ENCODE measurements at regions not wholly inside any gene's neighbourhood (a gene's known extent, or its start where the extent isn't known, plus 50 kb on each side); places are given as distances from the start of the nearest gene placed in this dataset.

GRCh38 chr13:22219709-22220108, 548.8 kb downstream of the FGF9 start:
- Histone ChIP-seq H3K36me3 (ENCODE audit: control insufficient read depth in 2 of 2, extremely low read depth in 1 of 2, insufficient read depth in 2 of 2, low read length in 2 of 2) (no peaks in the 10 kb centered on the region), H3K79me2 (ENCODE audit: control insufficient read depth, insufficient read depth, low read length) (no peaks in the 10 kb centered on the region), H3K4me2 (ENCODE audit: insufficient read depth, low read length) (no peak overlapping the region), H3K27me3 (ENCODE audit: control insufficient read depth in 2 of 2, insufficient read depth in 2 of 2, low read length in 2 of 2) (no peaks in the 10 kb centered on the region), H3K9me1 (replicated peaks; ENCODE audit: control insufficient read depth, extremely low read depth, insufficient read depth, low read length) (no peaks in the 10 kb centered on the region), H4K20me1 (replicated peaks; ENCODE audit: control insufficient read depth, extremely low read depth, insufficient read depth, low read length) (no peaks in the 10 kb centered on the region), H3K27ac (ENCODE audit: insufficient read depth, low read depth, low read length) (no peak overlapping the region), H3K9me3 (replicated peaks; ENCODE audit: control insufficient read depth, insufficient read depth, low read length) (peaks cover 14% of the 10 kb centered on the region), H3K4me1 (ENCODE audit: control insufficient read depth, extremely low read depth, insufficient read depth, low read length) (no peaks in the 10 kb centered on the region), H3K4me3 (replicated peaks in 1 of 3; ENCODE audit: insufficient read depth in 1 of 3, low read depth in 1 of 3, low read length in 3 of 3) (no peak overlapping the region), H2AFZ (ENCODE audit: low read depth, low read length) (no peak overlapping the region), H3K9ac (replicated peaks; ENCODE audit: extremely low read depth, insufficient read depth, low read length) (no peak overlapping the region)
- ChIA-PET CTCF (no interaction called here), POLR2A (no interaction called here)
- DNase-seq (ENCODE audit: low read depth, low spot score) (no peak), FAIRE-seq (no peak)
- dilution Hi-C loops (cut with MboI; ENCODE audit: extremely low pct_ligation_motif_present, low sequenced_read_pairs) (no loop called here), intact Hi-C loops (cut with micrococcal nuclease) (no loop called here)
- BruUV-seq (replicated peaks), result no TSS peak
- TF ChIP-seq JUN (IDR thresholded peaks at IDR 0.05; ENCODE audit: borderline replicate concordance, insufficient read depth, insufficient read length, low read depth) (no peak), MAX (IDR thresholded peaks at IDR 0.05; ENCODE audit: insufficient read depth, insufficient read length) (no peak), MYC (IDR thresholded peaks at IDR 0.05; ENCODE audit: low read depth, low read length) (no peak), GATA2 (IDR thresholded peaks at IDR 0.05; ENCODE audit: insufficient read depth, insufficient read length, low read depth, low read length) (no peak), POLR2AphosphoS5 (IDR thresholded peaks at IDR 0.05; ENCODE audit: insufficient read depth, low read depth, low read length) (no peak), EZH2 (IDR thresholded peaks at IDR 0.05; ENCODE audit: borderline replicate concordance, low read depth, low read length, severe bottlenecking) (no peak), CTCF (IDR thresholded peaks at IDR 0.05; ENCODE audit: extremely low read depth in 1 of 2, insufficient read depth in 1 of 2, low read depth in 1 of 2, low read length in 2 of 2) (no peak), FOS (IDR thresholded peaks at IDR 0.05; ENCODE audit: borderline replicate concordance, insufficient read depth, low read length) (no peak), POLR2A (IDR thresholded peaks at IDR 0.05; ENCODE audit: low read depth, low read length) (no peak)

Data from endothelial cell of umbilical vein (primary cell).